HG03159 (cell line): ENCODE measurements at regions not wholly inside any gene's neighbourhood (a gene's known extent, or its start where the extent isn't known, plus 50 kb on each side); places are given as distances from the start of the nearest gene placed in this dataset.

Experiments used
- ATAC-seq: cut with Tn5 transposase; IDR thresholded peaks from one replicate; pipeline ENCODE4 v1.9.1; 2021; ENCODE audit warnings: mild to moderate bottlenecking, moderate library complexity; ENCODE audit not compliant: unreplicated experiment

DNA sequence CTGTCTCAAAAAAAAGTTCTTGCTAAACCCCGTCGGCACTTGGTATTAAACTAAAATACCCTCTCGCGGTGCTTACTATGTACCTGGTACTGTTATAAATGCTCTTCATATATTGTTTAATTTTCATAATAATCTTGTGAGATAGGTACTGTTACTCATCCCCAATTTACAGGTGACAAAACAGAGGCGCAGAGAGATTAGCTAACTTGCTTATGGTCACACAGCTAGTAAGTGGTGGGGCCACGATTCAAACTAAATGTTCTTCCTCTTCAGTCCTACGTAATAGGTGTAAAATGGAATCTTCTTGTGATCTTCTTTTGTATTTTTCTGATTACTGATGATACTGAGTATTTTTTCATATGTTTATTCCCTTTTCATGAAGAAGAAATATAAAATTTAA is 51.3 kb downstream of the TET3 start:
- ATAC-seq = no peak

DNA sequence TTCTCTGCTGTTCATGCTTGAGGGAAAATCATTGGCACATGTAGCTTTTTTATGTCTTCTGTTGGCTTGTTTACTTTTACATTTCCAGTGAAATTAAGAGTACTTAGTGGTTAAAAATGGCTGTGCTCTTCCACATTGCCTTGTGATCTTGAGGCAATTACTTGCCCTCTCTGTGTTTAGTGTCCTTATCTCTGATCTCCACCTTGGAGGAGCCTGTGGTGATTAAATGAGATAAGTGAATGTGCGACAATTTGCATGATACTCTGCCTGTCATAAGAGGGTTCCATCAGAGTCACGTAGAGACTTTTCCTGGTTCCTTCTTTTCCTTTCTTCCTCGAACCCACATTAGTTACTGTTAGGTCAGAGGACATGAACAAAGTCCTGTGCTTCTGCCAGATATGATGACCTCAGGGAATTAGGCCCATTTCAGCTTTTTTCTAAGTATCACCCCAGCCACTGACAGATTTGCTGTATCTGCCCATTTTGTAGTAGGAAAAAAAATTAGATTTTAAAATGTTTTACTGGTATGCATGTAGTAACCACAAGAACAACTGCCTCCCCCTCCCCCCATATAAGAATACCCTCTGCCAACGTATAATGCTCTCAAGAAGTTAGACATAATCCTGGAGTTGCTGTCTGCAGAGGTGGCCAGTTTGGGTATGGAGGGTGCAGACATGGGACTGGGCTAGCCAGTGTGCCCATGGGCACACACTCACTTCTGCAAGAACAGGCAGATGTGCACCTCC is 51.9 kb downstream of the TET3 start:
- no peak for ATAC-seq

DNA sequence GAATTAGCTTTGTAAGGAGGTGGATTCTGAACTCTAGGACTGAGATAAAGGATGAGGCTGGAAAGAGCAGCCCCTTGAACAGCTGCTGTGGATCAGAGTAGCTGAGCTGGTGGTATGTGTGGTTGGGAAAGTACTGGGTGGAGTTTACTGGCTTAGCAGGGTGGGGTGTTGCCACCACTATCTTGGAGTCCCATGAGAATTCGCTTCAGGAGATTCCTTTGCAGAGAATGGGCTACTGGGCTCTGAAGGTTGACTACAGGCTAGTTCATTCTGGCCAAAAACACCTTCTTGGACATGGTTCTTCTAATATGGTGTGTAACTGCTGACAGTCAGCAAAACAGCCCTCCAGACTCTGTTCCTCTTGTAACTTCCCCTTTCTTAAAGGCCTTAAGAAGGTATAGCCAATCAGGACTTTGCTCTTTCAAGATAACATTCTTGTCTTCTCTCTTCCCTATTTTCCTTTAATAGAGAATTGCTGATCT is 52.7 kb downstream of the TET3 start:
- ATAC-seq = peak; percentile 59

DNA sequence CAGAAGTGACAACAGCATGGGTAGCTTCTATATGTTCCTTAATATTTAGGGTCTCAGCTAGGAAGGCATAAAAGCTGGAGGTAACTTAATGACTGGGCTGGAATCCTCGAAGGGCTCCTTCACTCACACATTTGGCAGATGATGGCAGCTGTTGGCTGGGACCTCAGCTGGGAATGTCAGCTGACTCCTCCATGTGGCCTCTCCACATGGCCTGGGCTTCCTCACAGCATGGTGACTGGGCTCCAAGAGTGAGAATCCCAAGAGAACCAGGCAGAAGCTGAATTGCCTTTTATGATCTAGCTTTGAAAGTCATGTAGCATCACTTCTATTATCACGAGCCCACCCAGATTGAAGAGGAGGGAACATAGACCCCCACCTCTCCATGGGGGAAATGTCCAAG is 54.9 kb downstream of the TET3 start:
- ATAC-seq = no peak

DNA sequence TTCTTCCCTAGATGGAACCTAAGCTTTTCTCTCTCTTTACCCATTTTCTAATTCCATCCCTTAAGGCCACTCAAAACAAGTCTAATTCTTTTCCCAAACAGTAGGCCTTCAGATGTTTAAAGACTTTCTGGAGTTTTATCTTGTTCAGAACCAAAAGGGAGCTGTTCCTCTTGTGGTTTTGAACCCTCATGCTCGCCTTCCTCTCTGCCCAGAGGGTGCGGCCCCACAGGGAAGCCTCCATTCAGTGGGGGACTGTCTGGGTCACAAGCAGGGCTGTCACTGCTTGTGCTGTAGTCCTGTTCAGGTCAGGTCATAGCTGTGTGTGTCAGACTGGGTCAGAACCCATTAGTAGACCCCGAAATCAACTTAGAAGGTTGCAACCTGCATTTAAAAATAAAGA is 56.5 kb downstream of the TET3 start:
- no peak for ATAC-seq

DNA sequence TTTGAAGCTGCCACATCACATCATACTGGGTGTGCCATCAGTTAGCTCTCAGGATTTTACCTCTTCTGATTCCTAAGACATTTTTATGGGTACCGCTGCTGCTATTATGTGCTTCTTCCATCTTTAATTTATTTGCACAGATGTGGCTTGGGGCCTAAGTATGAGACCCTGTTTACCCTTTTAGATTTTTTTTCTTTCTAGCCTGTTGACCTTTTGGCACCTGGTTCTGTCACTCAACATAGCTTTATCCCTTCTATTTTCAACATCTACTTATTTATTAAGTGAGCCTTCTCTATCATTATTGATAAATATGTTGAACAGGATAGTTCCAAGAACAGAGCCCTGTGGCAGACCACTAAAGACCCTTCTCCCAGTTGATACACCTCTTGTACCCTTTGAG is 57.0 kb downstream of the TET3 start:
- ATAC-seq = no peak

DNA sequence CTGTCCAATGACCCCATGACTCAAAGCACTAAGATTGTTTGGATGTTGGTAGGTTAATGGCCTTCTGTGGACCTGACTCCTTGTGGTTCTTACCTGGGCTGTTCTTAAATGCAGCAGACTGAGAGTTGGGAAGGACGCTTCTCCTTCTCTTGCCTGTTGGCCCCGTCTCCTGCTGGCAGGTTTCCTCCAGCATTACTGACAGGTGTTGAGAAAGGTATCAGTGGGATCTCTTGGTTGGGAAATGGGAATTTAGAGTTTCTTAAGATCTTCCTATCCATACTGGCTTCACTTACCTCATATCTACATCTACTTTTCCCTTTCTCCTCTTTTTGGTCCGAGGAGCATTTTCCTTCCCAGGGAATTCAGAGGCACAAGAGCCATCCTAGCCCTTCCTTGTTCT is 57.9 kb downstream of the TET3 start:
- no peak for ATAC-seq

DNA sequence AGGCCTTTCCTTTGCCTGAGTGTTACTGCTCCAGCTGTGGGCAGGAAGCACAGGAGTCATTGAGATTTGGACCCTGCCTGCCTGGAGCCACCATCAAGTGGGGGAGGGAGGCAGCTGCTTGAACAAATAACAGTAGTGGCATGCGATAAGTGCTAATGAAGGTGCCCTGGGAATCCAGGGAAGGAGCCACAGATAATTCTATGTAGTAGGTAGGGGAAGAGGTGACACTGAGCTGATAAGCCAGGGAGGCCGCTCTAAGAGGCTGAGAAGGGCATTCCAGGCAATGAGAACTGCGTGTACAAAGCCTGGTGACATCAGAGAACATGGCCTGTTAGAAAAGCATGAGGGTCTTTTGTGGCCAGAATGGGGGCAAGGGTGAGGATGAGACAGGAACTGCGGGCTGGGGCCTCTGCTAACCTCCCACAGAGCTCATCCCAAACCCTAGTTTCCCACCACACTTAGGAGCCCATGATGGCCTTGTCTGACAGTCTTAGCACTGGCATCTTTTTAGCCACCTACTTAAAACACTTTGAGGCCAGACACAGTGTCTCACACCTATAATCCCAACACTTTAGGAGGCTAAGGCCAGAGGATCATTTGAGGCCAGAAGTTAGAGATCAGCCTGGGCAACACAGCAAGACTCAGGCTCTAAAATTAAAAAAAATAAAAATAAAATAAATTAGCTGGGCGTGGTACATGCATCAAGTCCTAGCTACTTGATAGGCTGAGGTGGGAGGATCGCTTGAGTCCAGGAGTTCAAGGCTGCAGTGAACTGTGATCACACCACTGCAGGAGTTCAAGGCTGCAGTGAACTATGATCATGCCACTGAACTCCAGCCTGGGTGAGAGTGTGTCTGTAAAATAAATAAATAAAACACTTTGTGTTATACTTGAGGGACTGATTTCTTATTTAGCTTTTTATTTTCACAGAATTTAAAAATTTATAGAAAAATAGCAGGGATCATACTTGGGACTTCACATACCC is 58.9 kb downstream of the TET3 start:
- ATAC-seq = no peak

DNA sequence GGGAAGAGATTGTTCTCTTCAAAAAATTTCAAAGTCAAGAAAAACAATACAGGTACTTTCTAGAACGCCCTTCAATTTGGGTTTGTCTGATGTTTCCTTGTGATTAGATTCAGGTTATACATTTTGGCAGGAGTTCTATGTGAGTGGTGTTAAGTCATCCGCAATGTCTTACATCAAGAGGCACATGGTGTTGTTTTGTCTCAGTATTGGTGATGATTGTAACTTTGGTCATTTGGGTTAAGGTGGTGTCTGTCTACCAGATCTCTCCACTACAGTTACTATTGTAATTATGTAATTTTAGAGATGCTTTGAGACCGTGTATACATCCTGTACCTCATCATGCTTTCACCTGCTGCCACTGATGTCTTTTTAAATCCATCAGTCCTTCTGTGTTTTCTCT is 60.3 kb downstream of the TET3 start:
- no peak for ATAC-seq

DNA sequence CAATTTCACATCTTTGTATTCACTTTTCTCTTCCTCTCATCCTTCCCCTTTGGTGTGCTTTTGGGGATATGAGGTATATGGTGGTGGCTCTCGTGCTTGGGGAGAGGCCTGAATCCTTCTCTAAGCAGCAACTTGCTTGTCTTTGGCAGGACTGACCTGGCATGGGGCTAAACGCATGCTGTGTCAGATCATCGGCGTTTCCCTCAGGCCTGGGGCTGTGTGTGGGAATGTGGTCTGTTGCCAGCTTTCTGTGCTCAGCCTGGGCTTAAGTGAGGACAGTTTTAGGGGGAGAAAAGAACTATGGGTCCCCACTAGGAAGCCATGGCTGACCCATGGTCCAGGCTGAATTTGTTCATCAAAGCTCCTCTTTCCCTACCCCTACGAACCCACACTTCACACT is 60.7 kb downstream of the TET3 start:
- no peak for ATAC-seq

DNA sequence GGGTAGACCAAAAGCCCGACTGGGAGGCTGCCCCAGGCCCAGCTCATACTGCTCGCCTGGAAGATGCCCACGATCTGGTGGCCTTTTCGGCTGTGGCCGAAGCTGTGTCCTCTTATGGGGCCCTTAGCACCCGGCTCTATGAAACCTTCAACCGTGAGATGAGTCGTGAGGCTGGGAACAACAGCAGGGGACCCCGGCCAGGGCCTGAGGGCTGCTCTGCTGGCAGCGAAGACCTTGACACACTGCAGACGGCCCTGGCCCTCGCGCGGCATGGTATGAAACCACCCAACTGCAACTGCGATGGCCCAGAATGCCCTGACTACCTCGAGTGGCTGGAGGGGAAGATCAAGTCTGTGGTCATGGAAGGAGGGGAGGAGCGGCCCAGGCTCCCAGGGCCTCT is 61.7 kb downstream of the TET3 start:
- no peak for ATAC-seq

DNA sequence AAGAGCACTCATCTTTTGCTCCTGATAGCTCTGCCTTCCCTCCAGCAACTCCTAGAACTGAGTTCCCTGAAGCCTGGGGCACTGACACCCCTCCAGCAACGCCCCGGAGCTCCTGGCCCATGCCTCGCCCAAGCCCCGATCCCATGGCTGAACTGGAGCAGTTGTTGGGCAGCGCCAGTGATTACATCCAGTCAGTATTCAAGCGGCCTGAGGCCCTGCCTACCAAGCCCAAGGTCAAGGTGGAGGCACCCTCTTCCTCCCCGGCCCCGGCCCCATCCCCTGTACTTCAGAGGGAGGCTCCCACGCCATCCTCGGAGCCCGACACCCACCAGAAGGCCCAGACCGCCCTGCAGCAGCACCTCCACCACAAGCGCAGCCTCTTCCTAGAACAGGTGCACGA is 62.4 kb downstream of the TET3 start:
- no peak for ATAC-seq

DNA sequence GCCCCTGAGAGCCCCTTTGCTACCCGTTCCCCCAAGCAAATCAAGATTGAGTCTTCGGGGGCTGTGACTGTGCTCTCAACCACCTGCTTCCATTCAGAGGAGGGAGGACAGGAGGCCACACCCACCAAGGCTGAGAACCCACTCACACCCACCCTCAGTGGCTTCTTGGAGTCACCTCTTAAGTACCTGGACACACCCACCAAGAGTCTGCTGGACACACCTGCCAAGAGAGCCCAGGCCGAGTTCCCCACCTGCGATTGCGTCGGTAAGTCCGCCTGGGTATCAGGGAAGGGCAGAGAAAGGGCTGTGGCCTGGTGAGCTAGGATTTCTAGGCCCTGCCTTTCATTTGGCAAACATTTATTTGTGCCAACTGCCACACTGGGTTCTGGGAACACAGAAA is 63.4 kb downstream of the TET3 start:
- ATAC-seq = no peak

DNA sequence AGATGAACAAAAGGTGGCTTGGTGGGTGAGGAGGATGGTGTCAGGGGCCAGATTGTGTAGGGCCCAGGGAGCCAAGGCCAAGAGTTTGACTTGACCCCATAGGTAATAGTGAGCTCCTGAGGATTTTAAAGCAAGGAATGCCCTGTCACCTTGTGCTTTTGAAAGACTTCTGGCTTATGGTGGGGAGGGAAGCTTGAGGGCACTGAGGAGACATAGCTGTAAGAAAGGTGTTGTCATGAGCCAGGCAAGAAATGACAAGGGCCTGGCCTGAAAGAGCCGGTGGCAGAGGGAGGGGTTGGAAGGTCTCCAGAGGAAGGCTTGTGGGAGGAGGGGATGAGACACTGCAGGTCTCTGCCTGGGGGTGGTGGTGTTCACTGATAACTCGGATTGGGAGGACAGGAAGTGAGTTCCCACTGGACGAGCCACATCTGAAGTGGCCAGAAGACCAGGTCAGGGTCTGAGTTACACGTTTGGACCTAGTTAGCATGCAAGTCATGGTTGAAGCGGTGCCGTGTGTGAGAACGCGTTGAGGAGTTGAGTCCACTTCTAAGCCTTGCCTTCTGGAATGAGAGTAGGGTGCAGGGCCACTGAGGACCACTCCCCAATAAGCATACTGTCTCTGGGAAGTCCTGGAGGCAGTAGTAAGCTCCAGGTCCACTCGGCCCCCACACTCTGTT is 64.3 kb downstream of the TET3 start:
- ATAC-seq = no peak

DNA sequence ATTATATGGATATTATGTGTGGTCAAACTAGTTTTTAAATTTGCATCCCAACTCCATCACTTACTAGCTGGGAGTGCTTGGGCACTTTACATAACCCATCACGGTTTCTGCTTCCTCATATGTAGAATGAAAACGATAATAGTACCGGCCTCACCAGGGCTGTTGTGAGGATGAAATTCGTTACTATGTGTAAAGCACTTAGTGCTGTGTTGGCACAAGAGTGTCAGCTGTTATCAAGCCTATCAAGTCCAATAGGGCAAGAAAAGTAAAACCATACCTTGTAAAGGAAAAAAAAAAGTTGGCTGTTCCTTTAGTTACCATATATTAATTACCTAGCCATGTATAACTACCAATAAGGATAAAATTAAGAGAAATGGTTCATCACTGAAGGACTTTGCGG is 65.4 kb downstream of the TET3 start:
- no peak for ATAC-seq

DNA sequence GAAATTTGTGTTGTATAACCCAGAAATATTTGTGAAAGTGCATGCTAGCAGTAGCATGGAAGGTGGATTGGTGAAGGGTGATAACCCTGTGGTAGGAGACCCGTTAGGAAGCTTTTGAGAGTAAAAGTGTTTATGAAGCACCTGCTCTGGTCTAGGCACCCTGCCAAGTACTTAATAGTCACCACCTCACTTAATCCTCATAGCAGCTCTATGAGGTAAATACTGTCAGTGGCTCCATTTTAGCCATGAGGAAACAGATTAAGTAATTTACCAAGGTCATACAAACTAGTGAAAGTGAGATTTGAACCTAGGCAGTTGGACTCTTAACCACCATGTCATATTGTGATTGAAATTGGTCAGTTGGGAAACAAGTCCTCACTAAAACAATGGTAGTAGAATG is 66.8 kb downstream of the TET3 start:
- ATAC-seq = no peak

DNA sequence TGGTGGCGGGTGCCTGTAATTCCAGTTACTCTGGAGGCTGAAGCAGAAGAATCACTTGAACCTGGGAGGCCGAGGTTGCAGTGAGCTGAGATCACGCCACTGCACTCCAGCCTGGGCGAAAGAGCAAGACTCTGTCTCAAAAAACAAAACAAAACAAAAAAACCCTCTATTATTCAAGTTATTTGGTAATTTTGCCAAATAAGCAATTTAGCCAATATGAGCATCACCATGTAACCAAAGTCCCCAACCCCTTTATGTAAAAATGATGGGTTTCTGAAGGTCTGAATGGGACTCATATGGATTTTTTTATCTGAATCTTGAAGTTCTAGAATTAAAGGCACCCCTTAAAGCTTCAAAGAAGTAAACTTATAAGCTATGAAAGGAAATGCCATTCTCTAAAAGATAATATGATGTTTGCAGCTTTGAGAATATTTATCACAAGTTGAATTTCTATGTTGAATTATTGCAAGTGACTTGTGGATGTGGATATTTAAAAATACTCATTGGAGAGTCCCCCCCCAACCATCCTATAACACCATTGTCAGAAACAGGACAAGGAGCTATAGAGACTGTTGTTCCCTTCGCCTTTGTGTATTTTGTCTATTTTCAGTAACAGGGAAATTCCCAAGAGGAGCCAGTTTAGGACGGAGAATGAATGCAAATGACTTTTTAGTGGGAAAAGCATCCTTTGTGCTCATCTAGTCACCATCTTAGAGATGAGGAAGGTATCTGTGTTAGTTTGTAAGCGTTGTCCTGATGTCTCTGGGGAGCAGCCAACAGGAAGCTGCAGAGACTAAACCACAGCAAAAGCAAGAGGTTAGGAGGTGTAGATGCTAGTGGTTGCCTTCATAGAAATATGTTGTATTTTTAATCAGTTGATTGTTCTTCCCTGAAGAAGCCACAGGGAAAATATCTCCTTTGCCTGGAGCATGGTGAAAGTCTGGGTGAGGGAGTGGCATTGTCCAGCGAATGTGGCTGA is 68.3 kb downstream of the TET3 start:
- no peak for ATAC-seq

DNA sequence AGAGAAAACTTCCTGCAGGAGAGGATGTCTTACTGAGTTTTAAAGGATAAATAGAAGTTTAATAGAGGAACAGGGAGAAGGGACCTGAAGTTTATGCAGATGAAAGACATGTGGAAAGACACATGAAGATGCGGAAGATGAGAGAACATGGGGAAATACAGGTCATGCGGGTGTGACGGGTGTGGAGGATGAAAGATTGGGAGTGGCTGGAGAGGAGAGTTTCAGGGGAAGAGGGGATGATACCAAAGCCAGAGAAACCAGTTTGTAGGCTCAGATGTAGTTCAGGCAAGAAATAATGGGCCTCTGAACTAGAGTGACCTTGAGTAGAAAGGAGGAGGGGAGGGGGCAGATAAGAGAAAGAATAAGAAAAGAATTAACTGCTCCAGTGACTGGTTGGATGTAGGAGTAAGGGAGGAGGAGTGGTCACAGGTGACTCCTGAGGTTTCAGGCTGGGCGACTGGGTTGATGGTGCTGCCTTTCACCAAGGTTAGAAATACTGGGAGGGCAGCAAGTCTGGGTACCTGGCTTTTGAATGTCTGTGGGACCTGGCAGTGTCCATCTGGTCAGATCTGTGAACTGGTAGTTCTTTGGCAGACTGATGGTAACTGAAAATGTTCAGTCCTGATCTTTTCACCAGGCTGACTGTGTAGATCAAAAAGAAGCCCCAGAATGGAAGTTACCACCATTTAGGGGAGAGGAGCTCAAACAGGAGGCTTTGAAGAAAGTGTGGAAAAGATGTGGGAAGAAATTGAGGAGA is 69.4 kb downstream of the TET3 start:
- ATAC-seq = no peak

DNA sequence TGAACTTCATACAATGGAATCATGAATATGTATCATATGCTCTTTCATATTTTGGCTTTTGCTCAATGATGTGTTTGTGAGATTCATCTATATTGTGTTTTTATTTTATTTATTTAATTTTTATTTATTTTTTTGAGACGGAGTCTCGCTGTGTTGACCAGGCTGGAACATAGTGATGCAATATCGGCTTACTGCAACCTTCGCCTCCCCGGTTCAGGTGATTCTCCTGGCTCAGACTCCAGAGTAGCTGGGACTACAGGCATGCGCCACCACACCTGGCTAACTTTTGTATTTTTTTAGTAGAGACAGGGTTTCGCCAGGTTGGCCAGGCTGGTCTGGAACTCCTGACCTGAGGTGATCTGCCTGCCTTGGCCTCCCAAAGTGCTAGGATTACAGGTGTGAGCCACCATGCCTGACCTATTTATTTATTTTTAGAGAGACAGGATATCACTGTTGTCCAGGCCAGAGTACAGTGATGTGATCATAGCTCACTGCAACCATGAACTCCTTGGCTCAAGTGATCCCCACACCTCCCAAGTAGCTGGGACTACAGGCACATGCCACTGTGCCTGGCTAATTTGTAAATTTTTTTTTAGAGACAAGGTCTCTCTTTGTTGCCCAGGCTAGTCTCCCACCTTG is 74.5 kb downstream of the TET3 start:
- ATAC-seq = no peak
